Type B pancreatic cell (in vitro differentiated cells): ENCODE measurements at regions not wholly inside any gene's neighbourhood (a gene's known extent, or its start where the extent isn't known, plus 50 kb on each side); places are given as distances from the start of the nearest gene placed in this dataset.

Source experiments
- DNase-seq: peaks from one replicate; pipeline ENCODE4 v3.0.0; 2021; ENCODE audit warnings: mixed read lengths; ENCODE audit not compliant: unreplicated experiment; ENCODE audit errors: extremely low spot score
- H3K27ac Mint-ChIP-seq: 2 replicates; pipeline ENCODE4 v1.8.0; 2021; ENCODE audit warnings: mild to moderate bottlenecking, mixed read lengths
- H3K27me3 Mint-ChIP-seq: 2 replicates; pipeline ENCODE4 v1.8.0; 2021; ENCODE audit warnings: mixed read lengths
- H3K36me3 Mint-ChIP-seq: 2 replicates; pipeline ENCODE4 v1.8.0; 2021; ENCODE audit warnings: mixed read lengths
- H3K4me1 Mint-ChIP-seq: one replicate; pipeline ENCODE4 v1.8.0; 2021; ENCODE audit warnings: mixed read lengths; ENCODE audit not compliant: unreplicated experiment
- H3K4me3 Mint-ChIP-seq: 2 replicates; pipeline ENCODE4 v1.8.0; 2021; ENCODE audit warnings: mild to moderate bottlenecking, mixed read lengths
- H3K9me3 Mint-ChIP-seq: 2 replicates; pipeline ENCODE4 v1.8.0; 2021; ENCODE audit warnings: mixed read lengths
- CTCF ChIP-seq: fragments of 200-600 bp; sonication (generic); conservative IDR thresholded peaks from 2 replicates; pipeline ENCODE4 v1.5.0; 2021; ENCODE audit warnings: antibody characterized with exemption, mild to moderate bottlenecking

DNA sequence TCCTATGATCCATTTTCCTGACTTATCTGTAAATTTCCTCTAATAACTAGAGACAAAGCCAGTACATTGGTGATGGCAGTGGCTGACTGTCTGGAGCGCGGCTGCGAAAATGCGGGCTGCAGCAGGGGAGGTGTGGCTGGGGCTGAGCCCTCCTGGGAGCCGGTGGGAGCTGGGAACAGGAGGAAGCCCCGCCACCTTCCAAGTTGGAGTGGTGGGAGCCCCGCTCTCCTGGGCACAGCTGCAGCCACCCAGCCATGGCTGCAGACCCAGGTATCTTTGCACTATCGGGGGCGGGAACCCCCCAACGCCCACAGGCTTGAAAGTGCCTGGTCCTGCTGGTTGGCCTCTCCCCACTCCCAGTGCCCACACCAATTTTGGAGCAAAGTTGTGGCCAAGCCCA lies 633.0 kb upstream of the TMEFF2 start:
- Mint-ChIP-seq H3K9me3 (peaks cover 5% of the 10 kb centered on the region), H3K27ac (no peak overlapping the region), H3K4me3 (no peak overlapping the region), H3K36me3 (no peaks in the 10 kb centered on the region), H3K4me1 (no peaks in the 10 kb centered on the region), H3K27me3 (no peaks in the 10 kb centered on the region)
- no peak for DNase-seq
- TF ChIP-seq CTCF, result no peak

DNA sequence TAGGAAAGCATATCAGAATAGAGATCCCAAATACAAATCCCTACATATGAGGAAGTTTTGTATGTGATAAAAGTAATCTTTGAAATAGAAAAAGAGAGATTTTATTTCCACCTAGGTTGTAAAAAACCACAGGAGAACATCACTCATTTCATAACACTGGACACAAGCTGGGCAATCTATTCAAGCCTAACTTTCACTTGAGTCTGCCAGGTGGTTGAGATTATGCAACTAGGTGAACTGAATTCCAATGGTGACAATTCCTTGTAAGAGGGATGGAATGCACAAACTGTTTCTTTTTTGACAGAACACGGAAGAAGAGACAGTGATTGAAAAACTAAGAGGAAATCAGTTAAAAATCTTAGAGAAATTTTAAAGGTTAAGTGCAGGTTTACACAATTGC lies 619.6 kb upstream of the TMEFF2 start:
- no peak for TF ChIP-seq CTCF
- Mint-ChIP-seq H3K4me1 (peaks cover 7% of the 10 kb centered on the region), H3K4me3 (no peak overlapping the region)

DNA sequence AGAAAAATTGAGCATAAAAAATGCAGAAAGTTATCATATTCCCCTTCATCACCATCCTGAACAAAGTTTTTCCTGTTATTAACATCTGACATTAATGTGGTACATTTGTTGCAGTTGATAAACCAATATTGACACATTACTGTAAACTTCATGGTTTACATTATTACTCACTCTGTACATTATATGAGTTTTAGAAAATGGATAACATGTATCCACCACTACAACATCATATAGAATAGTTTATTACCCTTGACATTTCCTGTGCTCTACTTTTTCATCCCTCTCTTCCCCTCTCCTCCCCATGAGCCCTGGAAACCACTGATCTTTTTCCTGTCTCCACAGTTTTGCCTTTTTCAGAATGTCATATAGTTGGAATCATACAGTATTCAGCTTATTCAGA lies 618.6 kb upstream of the TMEFF2 start:
- no peak for TF ChIP-seq CTCF
- Mint-ChIP-seq H3K27ac (no peak overlapping the region), H3K4me1 (peaks cover 7% of the 10 kb centered on the region), H3K9me3 (peaks cover 5% of the 10 kb centered on the region), H3K27me3 (no peaks in the 10 kb centered on the region), H3K4me3 (no peak overlapping the region), H3K36me3 (no peaks in the 10 kb centered on the region)
- no peak for DNase-seq

More for the DNA sequence above, 619.6 kb upstream of the TMEFF2 start:
- Mint-ChIP-seq H3K36me3 (no peaks in the 10 kb centered on the region), H3K27ac (no peak overlapping the region), H3K27me3 (no peaks in the 10 kb centered on the region), H3K9me3 (peaks cover under 1% of the 10 kb centered on the region)
- DNase-seq, result no peak

- Mint-ChIP-seq H3K27ac (no peak overlapping the region), H3K4me3 (no peak overlapping the region), H3K9me3 (peaks cover 5% of the 10 kb centered on the region), H3K27me3 (no peaks in the 10 kb centered on the region), H3K36me3 (no peaks in the 10 kb centered on the region), H3K4me1 (no peaks in the 10 kb centered on the region)
- TF ChIP-seq CTCF, result no peak
- DNase-seq, result no peak
These were observed 614.4 kb upstream of the TMEFF2 start for GRCh38 chr2:192809173-192809572.

- no peaks in the 10 kb centered on the region for H3K9me3 Mint-ChIP-seq
- H3K27ac Mint-ChIP-seq, result no peak overlapping the region
- no peaks in the 10 kb centered on the region for H3K27me3 Mint-ChIP-seq
- H3K36me3 Mint-ChIP-seq, result no peaks in the 10 kb centered on the region
- DNase-seq, result no peak
- TF ChIP-seq CTCF, result no peak
- no peak overlapping the region for H3K4me3 Mint-ChIP-seq
- no peaks in the 10 kb centered on the region for H3K4me1 Mint-ChIP-seq
These were observed 588.9 kb upstream of the TMEFF2 start for GRCh38 chr2:192783643-192784042.
